GM23248 (cell line): ENCODE measurements at regions not wholly inside any gene's neighbourhood (a gene's known extent, or its start where the extent isn't known, plus 50 kb on each side); places are given as distances from the start of the nearest gene placed in this dataset.
A peak's percentile ranks its signal among the peaks of the same experiment; 100 is the strongest.

Experiments used
- DNase-seq: peaks from one replicate; pipeline ENCODE4 v3.0.0-alpha.2; 2015
- H2AFZ ChIP-seq: fragments of 200-600 bp; sonication (generic); 2 replicates; pipeline ENCODE4 v1.6.1; 2016; ENCODE audit warnings: antibody characterized with exemption
- H3F3A ChIP-seq: fragments of 200-600 bp; sonication (generic); 2 replicates; pipeline ENCODE4 v1.6.1; 2016; ENCODE audit warnings: mild to moderate bottlenecking, antibody characterized with exemption, mixed run types; ENCODE audit not compliant: insufficient read depth
- H3K27ac ChIP-seq: fragments of 200-600 bp; sonication (generic); 2 replicates; pipeline ENCODE4 v1.5.1; 2016; ENCODE audit warnings: mild to moderate bottlenecking
- H3K27me3 ChIP-seq: fragments of 200-600 bp; sonication (generic); replicated peaks from 2 replicates; pipeline ENCODE4 v1.6.1; 2016; ENCODE audit warnings: mild to moderate bottlenecking; ENCODE audit not compliant: insufficient read depth
- H3K36me3 ChIP-seq: fragments of 200-600 bp; sonication (generic); 2 replicates; pipeline ENCODE4 v1.6.1; 2016; ENCODE audit warnings: low read depth, mild to moderate bottlenecking
- H3K4me1 ChIP-seq: fragments of 200-600 bp; sonication (generic); 2 replicates; pipeline ENCODE4 v1.6.1; 2016; ENCODE audit warnings: mild to moderate bottlenecking; ENCODE audit not compliant: insufficient read depth
- H3K4me2 ChIP-seq: fragments of 200-600 bp; sonication (generic); one replicate; pipeline ENCODE4 v1.6.1; 2016; ENCODE audit warnings: mild to moderate bottlenecking; ENCODE audit not compliant: unreplicated experiment
- H3K4me3 ChIP-seq: fragments of 200-600 bp; sonication (generic); 2 replicates; pipeline ENCODE4 v1.5.1; 2016; ENCODE audit warnings: mild to moderate bottlenecking
- H3K79me2 ChIP-seq: fragments of 200-600 bp; sonication (generic); 2 replicates; pipeline ENCODE4 v1.6.1; 2016; ENCODE audit warnings: mild to moderate bottlenecking; ENCODE audit not compliant: insufficient read depth
- H3K9ac ChIP-seq: fragments of 200-600 bp; sonication (generic); 2 replicates; pipeline ENCODE4 v1.6.1; 2016; ENCODE audit warnings: mild to moderate bottlenecking
- H3K9me2 ChIP-seq: fragments of 200-600 bp; sonication (generic); 2 replicates; pipeline ENCODE4 v1.6.1; 2016; ENCODE audit warnings: mixed run types, mild to moderate bottlenecking, moderate library complexity; ENCODE audit not compliant: insufficient read depth
- H3K9me3 ChIP-seq: fragments of 200-600 bp; sonication (generic); one replicate; pipeline ENCODE4 v1.6.1; 2017; ENCODE audit warnings: low read depth
- H4K20me1 ChIP-seq: fragments of 200-600 bp; sonication (generic); 2 replicates; pipeline ENCODE4 v1.6.0; 2016; ENCODE audit not compliant: insufficient read depth
- EZH2 ChIP-seq: fragments of 200-600 bp; sonication (generic); IDR thresholded peaks from 2 replicates; pipeline ENCODE4 v1.6.1; 2018; ENCODE audit warnings: antibody characterized with exemption, mild to moderate bottlenecking; ENCODE audit not compliant: insufficient read depth, poor library complexity, severe bottlenecking
- EZH2phosphoT487 ChIP-seq: fragments of 200-600 bp; sonication (generic); IDR thresholded peaks from 2 replicates; pipeline ENCODE4 v1.6.1; 2018; ENCODE audit warnings: antibody characterized with exemption, moderate library complexity, mild to moderate bottlenecking, low read depth; ENCODE audit not compliant: insufficient read depth
- WGBS, 2 experiments: methylation state at CpG; one replicate each; pipeline ENCODE4 v1.1.6; 2015 to 2017; ENCODE audit warnings: low lambda C conversion rate in 2 of 2, low coverage in 1 of 2; ENCODE audit errors: missing lambda C conversion rate in 2 of 2; 5-methylcytosine and 5-hydroxymethylcytosine counted together
- in situ Hi-C: fragments of 300-500 bp; cut with MboI; formaldehyde crosslinking; loops from 2 replicates; pipeline ENCODE4 v1.15.0; 2020

DNA sequence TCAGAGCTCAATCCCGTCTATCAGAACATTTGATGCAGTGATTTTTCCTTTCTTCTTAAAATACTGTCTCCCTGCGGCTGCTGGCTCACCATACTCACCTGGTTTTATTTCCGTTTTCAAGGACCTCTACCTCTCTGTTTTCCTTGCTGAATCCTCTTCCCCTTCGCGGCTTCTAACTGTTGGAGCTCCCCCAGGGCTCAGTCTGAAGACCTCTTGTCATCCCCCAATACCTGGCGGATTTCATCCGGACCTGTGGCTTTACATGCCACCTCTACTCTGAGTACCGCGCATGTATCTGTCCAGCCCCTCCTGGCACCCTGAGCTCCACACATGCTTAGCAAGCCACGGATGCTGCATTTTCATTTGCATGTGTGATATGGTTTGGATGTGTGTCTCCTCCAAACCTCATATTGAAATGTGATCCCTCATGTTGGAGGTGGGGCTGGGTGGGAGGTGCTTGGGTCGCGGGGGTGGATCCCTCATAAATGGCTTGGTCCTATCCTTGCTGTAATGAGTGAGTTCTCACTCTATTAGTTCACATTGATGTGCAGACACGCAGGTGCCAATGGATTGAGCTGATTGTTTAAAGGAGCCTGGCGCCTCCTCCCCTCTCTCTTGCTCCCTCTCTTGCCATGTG is 106.2 kb upstream of the LSM14A start:
- H3K79me2 ChIP-seq: no peaks in the 10 kb centered on the region
- H3K27me3 ChIP-seq: peaks cover 11% of the 10 kb centered on the region; the same call in 1 of the 2 replicates
- H3K27ac ChIP-seq: no peak overlapping the region
- DNase-seq: no peak
- H3K9me2 ChIP-seq: no peaks in the 10 kb centered on the region
- H3K4me2 ChIP-seq: no peak overlapping the region
- H3K9ac ChIP-seq: no peak overlapping the region
- WGBS, 2 experiments: 17 to 22% methylated on average over 14 of the region's 14 CpGs
- TF ChIP-seq EZH2phosphoT487 (no peak), EZH2 (no peak)
- no peaks in the 10 kb centered on the region for H4K20me1 ChIP-seq
- H3K9me3 ChIP-seq: no peaks in the 10 kb centered on the region
- no peaks in the 10 kb centered on the region for H3F3A ChIP-seq
- in situ Hi-C loops: no loop called here
- H2AFZ ChIP-seq: no peak overlapping the region
- peaks cover 6% of the 10 kb centered on the region; the same call in 1 of the 2 replicates for H3K4me1 ChIP-seq
- H3K4me3 ChIP-seq: no peak overlapping the region
- no peaks in the 10 kb centered on the region for H3K36me3 ChIP-seq

DNA sequence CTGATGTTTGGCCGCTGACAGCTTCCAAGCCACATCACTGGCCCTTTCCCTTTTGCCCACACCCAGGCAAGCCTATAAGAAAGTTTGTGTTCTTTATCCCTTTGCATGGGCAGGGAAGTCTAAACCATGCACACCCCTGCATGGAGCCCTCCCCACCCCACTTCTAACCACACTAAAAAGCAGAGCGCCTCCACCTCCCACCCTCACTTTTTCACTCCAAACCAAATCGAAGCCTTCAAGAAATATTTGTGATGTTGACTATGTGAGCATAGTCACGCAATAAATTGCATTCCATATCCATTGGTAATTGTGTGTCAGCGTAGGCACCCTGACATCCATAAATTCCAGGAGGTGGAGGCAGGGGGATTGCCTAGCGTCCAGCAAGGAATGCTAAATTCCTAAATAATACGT is 104.4 kb upstream of the LSM14A start:
- Histone ChIP-seq H3K4me2 (peak overlapping the region; percentile 61), H3K9me2 (no peaks in the 10 kb centered on the region), H2AFZ (no peak overlapping the region), H3K4me3 (no peak overlapping the region), H3K79me2 (no peaks in the 10 kb centered on the region), H3K9me3 (no peaks in the 10 kb centered on the region), H3K36me3 (no peaks in the 10 kb centered on the region), H3K9ac (no peak overlapping the region), H3K27ac (no peak overlapping the region), H3F3A (no peaks in the 10 kb centered on the region), H3K4me1 (peaks cover 6% of the 10 kb centered on the region; the same call in 1 of the 2 replicates), H3K27me3 (peaks cover 11% of the 10 kb centered on the region; the same call in 1 of the 2 replicates), H4K20me1 (no peaks in the 10 kb centered on the region)
- 29 to 34% methylated on average over 7 of the region's 7 CpGs for WGBS, 2 experiments
- no peak for TF ChIP-seq EZH2phosphoT487
- TF ChIP-seq EZH2: no peak
- in situ Hi-C loops: no loop called here
- peak; percentile 53 for DNase-seq

DNA sequence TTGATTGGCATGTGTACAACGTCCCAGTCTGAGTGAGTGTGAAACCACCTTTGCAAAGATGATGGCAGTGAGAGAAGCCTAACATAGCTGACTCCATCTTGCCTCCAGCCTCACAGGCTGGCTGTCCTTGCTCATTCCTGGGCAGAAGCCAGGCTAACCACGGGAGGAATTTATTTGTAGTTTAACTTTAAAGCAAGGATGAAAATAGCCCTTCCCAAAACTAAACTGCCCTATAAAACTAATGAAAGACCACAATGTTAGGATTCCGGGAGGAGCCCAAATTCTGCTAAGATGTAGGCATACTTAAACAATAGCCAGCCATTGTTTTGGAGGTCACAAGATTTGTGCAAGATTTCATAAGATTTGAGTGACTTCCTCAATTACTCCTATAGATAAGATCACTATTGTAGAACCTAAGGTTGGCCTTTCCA is 96.6 kb upstream of the LSM14A start:
- DNase-seq: peak; percentile 15
- no peak overlapping the region for H2AFZ ChIP-seq

DNA sequence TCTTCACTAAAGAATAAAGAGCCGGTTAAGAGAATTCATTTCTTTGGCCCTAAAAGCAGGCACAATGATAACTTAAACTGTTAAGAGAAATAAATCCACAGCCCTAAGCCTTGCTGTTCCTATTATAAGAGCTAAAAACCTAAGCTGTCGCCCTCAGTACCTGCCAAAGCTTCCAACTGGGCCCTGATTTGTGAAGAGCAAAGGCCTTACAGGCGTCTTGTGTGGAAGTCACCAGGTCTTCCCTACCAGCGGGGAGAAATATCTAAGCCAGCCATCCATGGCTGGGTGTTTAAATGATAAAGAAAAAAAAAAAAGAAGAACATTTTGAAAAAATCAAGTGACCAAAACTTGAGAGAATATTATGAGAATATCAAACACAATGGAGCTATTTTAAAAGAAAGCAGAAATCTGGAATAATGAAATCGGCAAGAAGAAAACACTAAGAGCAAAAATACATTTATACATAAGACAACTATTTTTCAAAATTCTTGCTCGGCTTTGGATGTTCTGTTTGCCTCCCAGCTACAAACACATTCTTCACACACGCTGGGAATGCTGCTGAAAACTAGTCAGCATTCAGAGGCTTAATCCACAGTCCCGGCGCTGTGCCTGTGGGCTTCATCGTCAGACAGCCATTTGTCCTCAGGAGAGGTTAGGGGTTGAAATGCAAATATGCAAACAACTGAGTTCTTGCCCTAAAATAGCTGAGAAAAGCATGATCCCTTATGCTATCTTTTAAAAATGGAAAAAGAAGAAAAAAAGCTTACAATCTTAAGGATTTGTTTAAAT is 89.8 kb upstream of the LSM14A start:
- H3K4me2 ChIP-seq: no peak overlapping the region
- no peak overlapping the region for H3K4me3 ChIP-seq
- 24 to 30% methylated on average over 10 of the region's 10 CpGs for WGBS, 2 experiments
- peaks cover 23% of the 10 kb centered on the region for H3K27me3 ChIP-seq
- H3K27ac ChIP-seq: no peak overlapping the region
- no peaks in the 10 kb centered on the region for H3K9me3 ChIP-seq
- TF ChIP-seq EZH2 (no peak), EZH2phosphoT487 (no peak)
- H4K20me1 ChIP-seq: no peaks in the 10 kb centered on the region
- H3K79me2 ChIP-seq: no peaks in the 10 kb centered on the region
- H2AFZ ChIP-seq: no peak overlapping the region
- H3K9ac ChIP-seq: no peak overlapping the region
- H3K36me3 ChIP-seq: no peaks in the 10 kb centered on the region
- DNase-seq: peak; percentile 7
- no peaks in the 10 kb centered on the region for H3K4me1 ChIP-seq
- in situ Hi-C loops: no loop called here
- no peaks in the 10 kb centered on the region for H3K9me2 ChIP-seq
- no peaks in the 10 kb centered on the region for H3F3A ChIP-seq

More for the DNA sequence above, 96.6 kb upstream of the LSM14A start:
- H3K79me2 ChIP-seq: no peaks in the 10 kb centered on the region
- H4K20me1 ChIP-seq: no peaks in the 10 kb centered on the region
- TF ChIP-seq EZH2phosphoT487: no peak
- no peak for TF ChIP-seq EZH2
- in situ Hi-C loops: no loop called here
- peaks cover 1% of the 10 kb centered on the region; the same call in 1 of the 2 replicates for H3K27me3 ChIP-seq
- H3K9me2 ChIP-seq: no peaks in the 10 kb centered on the region
- H3K27ac ChIP-seq: no peak overlapping the region
- H3K4me3 ChIP-seq: no peak overlapping the region
- no peaks in the 10 kb centered on the region for H3K4me1 ChIP-seq
- no peaks in the 10 kb centered on the region for H3K9me3 ChIP-seq
- no peaks in the 10 kb centered on the region for H3F3A ChIP-seq
- no peaks in the 10 kb centered on the region for H3K36me3 ChIP-seq
- no peak overlapping the region for H3K9ac ChIP-seq
- no peak overlapping the region for H3K4me2 ChIP-seq
- WGBS, 2 experiments: 27 to 28% methylated on average over 3 of the region's 3 CpGs
